GM19238 (cell line): ENCODE measurements at regions not wholly inside any gene's neighbourhood (a gene's known extent, or its start where the extent isn't known, plus 50 kb on each side); places are given as distances from the start of the nearest gene placed in this dataset.
"Not testable (repeated sequence)": the region's sequence is repeated elsewhere in the genome, so short reads cannot be mapped to it uniquely, and the experiment has no call there.

Source experiments
- DNase-seq: peaks from one replicate; pipeline ENCODE4 v3.0.0; 2011; ENCODE audit warnings: low spot score; ENCODE audit not compliant: insufficient read length

DNA sequence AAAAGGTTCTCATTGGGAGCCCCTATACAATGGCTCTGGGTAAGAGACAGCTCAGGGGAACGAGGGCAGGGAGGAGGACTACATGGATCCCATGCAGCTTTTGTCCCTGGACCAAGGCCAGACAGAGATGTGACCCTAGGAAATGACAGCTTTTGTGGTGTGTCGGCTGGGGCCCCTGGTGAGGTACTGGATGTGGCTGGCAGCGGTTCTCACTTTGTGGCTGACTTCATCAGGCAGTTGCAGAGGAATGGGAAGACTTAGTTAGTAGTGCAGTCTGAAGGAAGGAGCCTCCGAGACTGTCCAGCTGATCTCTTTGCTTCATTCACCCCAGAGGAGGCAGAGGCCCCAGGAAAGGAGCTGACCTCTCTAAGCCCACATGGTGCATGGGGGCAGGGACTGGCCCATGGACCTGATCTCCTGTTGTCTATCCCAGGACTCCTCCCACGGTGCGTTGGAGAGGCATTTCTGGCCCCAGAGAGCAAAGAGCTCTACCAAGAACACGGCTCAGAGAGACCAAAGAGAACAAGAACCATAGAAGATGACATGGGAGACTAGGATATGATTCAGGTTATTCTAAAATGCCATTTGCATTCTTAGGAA lies 202.9 kb downstream of the RPS24 start:
- no peak for DNase-seq

DNA sequence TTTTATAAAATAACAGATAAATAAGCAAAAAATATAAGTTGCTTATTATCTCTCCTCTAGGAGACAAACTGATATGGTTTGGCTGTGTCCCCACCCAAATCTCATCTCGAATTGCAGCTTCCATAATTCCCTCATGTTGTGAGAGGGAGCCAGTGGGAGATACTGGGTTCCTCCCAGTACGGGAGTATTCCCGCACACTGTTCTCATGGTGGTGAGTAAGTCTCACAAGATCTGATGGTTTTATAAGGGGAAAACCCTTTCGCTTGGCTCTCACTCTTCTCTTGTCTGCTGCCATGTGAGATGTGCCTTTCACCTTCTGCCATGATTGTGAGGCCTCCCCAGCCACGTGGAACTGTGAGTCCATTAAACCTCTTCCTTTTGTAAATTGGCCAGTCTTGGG lies 204.3 kb downstream of the RPS24 start:
- not testable (repeated sequence) for DNase-seq

DNA sequence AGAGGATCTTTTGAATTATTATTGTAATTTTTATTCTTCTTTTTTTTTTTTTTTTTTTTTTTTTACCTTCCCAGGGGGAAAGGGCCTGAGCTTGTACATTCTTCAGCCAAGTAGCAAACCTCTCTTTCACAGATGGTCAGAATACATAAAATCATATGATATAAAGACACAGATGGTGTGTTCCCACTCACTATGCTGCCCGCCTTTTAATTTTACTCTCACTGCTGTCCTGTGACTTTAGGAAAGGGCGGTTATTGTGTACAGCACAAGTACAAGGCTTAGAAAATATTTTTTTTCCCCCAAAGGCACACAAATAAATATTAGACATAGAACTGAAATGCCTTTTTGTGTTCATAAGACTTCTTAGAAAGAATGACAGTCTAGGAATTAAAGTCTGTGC lies 213.6 kb downstream of the RPS24 start:
- no peak for DNase-seq

DNA sequence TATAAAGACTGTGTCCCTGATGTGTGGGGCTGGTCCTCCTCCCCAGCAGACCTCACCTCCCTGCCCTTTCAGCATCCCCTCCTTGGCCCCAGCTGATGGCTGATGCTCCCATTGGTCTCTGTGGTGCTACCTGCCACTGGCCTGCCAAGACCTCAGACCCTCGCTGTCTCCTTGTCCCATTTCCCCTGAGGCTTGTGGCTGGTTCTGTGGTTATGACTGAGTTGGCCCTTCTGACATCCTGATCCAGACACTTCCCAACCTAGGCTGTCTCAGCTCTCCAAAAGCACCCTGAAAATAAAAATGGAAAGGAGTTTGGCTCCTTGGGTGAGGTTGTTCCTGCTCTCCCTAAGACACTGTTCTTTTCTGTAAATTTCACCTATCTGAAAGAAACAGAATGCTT lies 214.2 kb downstream of the RPS24 start:
- no peak for DNase-seq

DNA sequence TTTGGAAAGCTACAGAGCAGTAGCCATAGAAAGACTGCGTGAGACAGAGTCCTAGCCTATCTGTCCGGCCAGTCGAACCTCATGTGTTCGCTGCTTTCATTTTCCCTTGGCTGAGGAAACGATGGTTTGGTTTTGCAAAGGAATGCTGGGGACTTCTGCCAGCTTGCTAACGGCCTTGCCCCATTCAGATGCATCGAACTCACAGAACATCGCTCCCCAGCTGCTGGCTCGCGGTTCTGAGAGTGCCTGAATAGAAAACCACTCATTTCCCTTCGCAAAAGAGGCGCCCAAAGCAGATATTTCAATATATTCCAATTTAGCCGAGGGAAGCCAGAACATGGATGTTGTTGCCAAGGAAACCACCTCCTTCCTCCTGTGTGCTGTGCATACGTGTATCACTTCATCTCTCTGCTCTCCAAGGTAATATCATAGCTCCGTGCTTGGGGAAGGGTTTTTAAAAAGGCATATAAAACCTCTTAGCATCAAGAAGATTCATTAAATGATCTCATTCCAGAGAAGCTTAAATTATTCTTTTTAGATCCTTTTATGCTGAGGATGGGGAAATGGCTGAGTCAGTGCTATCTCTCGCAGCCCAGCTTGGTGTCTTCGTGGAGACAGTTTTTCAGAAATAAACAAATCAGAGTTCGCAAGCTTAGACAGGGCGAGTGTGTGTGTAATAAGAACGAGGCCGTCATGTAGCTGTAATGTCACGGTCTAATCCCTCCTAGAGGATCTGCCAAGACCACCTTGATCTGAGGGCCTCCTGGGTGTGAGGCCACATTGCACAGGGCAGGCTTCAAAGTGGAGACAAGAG lies 215.2 kb downstream of the RPS24 start:
- DNase-seq: no peak

DNA sequence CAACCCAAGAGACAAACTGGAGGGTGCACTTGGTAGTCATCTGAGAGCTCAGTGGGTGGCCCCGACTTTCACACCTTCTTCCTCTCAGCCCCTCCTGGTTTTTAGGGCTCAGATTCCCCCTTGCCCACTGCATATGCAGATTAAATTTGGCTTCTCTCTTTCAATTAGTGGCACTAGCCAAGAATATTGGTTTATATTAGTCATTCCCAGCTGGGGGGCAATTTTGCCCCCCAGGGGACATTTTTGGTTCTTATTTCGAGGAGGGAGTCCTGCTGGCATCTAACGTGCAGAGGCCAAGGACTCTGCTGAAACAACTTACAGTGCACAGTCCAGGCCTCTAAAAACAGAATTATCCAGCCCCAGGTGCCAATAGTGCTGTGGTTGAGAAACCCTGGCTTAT lies 216.0 kb downstream of the RPS24 start:
- DNase-seq: no peak

DNA sequence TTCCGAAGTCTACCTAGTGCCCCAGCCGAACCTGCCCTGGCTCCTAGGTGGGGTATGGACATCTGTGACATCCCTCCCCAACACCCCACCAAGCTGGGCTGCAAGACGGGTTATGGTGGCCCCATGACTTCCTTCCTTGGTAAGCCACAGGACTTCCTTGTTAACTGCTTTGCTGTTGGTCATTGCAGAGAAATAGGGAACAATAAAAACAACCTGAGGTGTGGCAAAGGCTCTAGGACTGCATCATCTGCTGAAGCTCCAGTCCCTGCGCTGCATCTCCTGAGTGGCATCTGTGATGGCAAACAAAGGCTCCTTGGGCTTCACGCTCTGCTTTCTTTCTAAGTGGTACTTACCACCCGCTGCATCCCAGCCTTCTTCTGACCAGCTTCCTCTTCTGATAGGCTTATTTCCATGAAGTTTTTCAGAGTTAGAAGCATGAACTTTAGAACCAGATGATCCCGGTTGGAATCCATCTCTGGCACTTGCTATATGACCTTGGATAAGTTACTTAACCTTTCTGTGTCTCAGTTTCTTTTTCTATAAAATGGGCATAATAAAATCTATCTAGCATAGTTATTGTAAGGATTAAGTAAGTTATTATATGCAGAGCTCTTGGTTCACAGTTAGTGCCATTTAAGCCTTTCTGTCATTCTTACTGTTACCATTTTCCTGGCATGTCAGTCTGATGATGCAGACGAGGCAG lies 216.8 kb downstream of the RPS24 start:
- DNase-seq: no peak

DNA sequence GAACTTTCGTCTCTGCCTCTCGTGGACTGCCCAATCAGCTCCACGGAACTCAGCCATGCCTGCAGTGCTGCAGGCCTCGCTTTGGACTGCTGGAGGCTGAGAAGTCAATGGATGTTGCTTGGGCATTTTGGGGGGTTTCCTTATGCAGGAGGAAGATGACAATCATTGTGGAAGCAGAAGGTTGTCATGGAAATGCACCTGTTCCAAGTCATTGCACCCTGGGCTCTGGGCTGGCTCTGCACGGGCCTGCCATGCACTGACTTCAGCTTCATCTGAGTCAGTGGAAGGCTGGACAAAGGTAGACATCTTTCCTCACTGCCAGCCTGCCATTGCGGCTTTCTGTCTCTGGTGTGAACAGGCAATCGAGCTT lies 217.3 kb downstream of the RPS24 start:
- DNase-seq: no peak

DNA sequence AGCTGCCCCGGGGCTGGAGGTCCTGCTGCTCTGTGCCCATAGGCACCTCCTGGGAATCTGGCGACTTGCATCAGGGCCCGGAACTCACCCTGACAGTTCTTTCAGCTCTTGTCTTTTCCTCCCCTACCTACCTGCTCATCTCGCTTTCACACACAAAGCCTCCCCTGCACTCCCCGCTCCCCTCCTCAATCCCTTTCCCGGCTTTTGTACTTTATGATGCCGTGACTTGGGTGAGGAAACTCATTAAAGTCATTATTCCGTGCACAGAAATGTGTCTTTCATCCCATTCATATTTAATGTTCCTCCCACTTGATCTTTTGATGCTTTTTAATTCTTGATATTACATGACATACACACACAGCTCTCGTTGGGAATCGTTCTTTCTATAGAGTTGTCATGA lies 218.6 kb downstream of the RPS24 start:
- DNase-seq: no peak

DNA sequence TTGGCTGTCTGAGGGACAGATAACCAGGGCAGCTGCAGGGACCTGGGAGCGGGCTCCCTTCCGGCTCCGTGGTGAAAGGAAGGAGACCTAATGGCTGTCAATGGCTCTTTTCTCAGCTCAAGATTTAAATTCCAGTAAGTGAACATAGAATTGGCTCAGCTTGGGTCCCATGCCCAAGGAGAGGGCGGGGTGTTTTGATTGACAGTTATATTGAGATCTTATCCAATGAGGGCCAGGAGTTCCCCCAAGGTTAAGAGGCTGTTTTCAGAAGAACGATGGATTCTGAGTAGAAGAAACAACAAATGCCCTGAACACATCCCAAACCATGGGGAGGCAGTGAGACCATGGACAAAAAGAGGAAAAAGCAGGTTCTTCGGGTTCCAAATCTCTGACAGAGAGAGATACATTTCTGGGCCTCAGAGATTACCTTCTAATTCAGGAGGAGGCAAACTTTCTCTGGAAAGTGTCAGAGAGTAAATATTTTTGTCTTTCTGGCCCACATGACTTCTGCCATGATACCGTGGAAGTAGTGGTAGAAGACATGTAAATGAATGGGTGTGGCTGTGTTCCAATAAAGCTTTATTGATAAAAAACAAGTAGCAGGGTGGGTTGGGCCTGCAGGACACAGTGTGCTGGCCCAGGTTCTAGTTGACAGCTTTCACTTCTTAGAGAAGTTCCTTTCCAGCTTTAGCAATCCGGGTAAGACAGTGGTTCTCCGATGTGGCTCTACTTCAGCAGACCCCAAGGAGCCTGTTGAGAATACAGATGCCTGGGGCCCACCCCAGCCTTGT lies 219.6 kb downstream of the RPS24 start:
- DNase-seq: no peak

DNA sequence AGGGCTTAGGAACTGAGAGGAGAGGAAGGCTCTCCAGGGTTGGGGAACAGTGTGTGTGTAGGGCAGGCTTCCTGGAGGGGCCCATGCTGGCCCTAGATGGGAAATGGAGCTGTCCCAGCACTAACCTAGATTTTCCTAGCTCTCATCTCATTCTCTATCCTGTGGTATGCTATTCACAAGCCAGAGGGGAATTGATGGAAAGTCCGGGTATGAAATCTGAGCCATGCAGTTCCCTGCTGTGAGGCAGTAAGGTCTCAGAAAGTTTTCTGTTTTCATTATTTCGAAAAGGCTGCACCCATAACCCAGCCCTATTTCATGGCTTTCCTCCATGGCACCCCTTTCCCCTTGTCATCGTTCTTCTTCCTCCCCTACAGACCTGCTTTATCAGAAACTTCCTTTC lies 220.3 kb downstream of the RPS24 start:
- no peak for DNase-seq

DNA sequence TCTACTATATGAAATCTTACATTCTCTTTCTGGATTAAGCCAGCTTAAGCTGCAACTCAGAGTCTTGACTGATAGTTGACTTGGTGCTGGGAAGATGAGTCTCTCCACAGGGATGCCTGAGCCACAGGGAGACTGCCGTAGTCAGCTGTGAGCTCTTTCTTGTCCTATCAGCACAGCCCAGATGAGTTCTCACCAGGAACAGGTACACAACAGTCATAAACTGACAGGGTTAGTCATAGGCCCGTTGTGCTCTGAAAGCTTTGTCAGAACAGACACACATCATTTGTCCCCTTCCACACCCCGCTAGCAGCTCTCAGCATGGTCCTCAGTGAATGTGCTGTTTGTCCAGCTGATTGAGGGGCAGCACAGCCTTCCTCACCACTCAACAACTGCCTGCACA lies 221.6 kb downstream of the RPS24 start:
- DNase-seq: no peak

DNA sequence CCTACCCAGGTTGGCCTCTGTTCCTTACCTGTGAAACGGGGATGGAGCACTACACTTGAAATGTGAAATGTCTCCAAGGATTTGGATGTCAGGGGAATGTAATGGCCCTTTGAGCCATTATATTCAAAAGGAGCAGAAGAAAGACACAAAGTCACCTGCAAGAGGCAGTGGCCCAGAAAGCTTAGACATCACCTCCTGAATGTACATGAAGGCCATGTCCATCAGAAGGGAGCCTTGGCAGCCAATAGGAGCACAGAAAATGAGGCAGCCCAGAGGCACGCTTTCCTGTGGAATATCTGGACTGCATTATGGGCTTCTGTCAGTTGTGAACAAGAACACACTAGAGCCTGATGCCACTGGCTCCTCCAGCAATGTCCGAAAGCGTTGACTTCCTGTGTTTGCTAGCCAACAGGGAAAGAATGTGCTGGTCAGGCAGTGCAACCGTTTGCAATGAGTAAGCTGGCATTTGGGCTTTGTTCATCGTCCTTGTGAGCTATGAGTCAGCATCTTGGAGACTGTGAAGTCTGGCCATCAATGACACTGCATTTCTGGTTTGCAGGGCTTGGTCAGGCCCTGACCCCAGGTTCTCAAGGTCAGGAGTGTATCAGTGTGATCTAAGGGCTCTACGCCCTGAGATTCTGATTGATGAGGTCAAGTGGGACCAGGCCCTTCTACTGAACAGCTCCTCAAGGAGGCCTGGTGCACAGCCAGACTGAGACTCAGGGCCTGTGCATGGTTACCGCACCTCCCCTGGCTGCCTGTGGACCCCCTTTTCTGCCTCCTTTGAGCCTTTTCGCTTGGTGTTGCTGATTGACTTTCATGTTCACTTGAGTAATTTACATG lies 222.4 kb downstream of the RPS24 start:
- no peak for DNase-seq

DNA sequence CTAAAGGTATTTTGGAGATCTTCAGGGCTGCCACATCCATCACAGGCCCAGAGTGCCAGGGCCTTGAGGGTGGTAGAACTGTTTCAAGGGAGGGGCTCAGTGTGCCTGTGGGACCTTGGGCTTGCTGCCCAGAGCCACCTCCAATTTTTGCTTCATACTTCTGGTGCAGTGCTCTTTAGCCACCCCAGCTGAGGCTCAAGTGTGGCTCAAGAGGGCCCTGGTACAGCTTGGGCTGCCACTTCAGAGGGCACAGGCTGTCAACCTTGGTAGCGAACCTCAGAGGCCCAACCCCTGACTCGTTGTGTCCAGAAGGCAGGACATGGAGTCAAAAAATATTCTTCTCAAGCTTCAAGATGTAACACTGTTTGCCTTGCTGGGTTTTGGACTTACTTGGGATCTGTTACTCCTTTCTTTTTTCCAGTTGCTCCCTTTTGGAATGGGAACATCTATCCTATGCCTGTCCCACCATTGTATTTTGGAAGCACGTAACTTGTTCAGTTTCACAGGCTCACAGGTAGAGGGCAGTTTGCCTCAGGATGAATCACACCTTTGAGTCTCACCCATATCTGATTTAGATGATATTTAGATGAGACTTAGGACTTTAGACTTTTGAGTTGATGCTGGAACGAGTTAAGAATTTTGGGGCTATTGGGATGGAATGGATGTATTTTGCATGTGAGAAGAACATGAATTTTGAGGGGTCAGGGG lies 224.8 kb downstream of the RPS24 start:
- no peak for DNase-seq

DNA sequence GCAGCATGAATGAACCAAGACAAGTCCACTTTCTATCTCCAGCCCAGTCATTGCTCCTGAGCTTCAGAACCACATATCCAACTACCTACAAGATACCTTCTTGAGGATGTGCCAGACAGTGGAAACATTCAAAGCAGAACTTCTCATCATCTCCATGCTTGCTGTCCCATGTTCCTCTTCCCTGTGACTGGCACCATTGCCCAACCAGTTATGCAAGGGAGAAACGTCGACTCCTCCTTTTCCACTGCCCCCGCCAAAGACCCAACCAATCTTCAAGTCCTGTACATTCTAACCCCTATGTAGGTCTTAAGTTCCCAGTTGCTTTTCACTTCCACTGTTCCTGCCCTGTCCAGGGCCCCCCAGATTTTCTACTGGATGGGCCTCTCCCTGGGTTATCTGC lies 225.7 kb downstream of the RPS24 start:
- DNase-seq: no peak

DNA sequence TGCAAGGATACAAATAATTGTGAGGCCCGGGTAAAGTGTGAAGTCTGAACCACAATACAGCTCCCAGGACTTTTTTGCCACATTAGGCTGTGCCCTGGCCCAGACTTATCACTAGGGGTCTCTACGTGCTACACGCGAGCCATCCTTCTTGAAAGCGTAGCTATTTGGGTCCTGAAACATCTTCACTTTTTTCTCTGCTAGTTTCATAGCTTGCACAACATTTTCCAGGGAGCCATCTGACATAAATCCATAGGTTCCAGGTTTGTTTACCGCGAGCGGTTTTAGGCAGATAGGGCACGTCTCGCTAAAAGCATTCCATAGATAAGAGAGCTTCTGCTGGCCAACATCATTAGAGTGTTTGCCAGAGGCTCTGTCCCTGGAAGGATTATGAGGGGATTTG lies 226.5 kb downstream of the RPS24 start:
- no peak for DNase-seq

DNA sequence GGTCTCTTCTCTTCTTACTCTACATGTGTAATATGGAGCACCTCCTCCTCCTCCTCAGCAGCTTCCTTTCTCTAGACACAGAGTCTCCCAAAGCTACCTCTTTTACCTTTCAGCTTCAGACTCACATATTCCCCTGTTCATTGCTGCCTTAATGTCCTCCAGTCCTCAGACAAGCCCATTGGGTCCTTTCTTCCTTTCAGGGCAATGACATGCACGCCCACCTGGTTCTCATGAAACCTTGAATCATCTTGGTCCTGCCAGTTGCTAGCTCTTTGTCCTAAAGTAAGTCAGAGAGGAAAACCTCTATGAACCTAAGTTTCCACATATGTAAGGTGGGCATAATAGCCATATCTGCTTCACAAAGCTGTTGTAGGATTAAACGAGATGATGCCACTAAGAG lies 227.0 kb downstream of the RPS24 start:
- no peak for DNase-seq

DNA sequence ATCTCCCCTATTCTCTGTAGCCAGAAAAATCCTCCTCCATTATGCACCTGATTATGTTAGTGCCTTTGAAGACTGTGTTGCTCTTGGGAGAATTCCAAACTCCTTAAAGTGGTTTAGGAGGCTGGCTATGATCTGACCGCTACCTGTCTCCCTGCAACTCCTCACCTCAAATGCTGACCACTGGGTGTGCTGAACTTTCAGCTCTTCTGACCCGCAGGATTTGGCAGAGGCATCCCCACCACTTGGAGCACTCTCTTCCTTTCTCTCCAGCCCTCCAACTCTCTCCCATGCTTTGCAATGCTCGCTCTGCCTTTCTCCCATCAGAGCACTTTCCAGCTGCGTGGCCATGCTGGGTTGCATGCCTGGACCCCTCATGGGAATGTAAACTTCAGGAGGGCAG lies 227.6 kb downstream of the RPS24 start:
- DNase-seq: no peak

DNA sequence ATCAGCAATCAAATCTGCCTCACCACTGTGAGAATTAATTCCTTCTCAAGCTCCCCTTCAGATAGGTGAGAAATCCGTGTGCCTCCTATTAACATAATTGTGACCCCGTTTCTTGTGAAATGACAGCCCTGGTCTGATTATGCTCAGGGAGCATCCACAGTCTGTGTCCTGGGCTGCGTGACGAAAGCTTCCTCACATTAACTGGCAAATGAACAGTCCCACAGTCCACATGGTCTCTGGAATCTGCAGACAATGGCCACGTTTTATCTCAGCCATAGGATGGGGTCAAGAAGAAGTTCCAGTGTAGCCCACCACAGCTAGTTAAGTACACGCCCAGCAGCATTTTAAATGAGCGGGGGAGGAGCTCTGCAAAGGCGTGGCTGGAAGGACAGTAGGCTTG lies 229.2 kb downstream of the RPS24 start:
- no peak for DNase-seq

DNA sequence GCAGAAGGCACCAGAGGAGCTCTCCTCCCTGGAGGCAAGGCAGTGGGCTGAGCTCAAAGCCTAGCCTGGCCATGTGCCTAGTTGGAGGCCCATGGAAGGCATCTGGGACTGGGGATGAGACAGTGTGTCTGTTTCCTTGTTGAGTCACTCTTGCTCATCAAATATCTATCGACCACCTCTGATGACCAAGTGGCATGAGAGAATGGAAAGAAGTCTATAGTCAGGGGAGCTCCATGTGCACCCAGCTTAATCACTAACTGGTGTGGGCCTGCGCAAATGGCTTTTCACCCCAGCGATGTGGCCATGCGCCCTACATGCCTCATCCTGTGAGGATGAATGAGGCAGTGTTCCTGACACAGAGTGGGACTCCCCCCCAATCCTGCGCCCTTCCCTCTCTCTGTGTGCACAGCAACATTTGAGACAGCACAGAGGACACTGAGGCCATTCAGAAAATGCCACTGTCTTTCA lies 229.9 kb downstream of the RPS24 start:
- no peak for DNase-seq
